ENCODE measurements at regions not wholly inside any gene's neighbourhood (a gene's known extent, or its start where the extent isn't known, plus 50 kb on each side); places are given as distances from the start of the nearest gene placed in this dataset.

DNA sequence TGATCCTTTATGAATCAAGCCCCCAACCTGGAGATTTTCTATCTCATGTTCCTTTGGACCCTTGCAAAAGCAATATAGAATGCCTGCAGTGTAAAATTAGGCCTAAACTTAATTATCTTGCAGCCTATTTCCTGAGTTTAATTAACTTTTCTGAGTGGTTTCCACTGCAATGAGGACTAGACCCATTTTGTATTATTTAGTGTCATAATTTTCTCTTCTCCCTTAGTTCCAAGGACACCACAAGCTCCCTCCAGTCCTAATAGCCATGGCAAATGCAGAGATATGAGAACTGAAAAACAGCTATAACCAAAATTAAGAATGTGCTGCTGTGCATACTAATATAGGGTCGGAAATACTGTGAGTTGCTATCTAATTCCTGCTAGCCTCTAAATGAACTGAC, 90.9 kb upstream of the GRAMD2B start:
- Histone ChIP-seq H3K4me3 (ENCODE audit: low read length) (no peak overlapping the region), H3K36me3 (ENCODE audit: control insufficient read depth, insufficient read depth, low read length) (no peaks in the 10 kb centered on the region), H3K9me3 (ENCODE audit: control insufficient read depth, insufficient read depth, low read length) (no peaks in the 10 kb centered on the region), H3K4me1 (ENCODE audit: control insufficient read depth, insufficient read depth, low read length) (no peaks in the 10 kb centered on the region), H3K27me3 (ENCODE audit: control insufficient read depth, insufficient read depth, low read length) (no peaks in the 10 kb centered on the region), H3K27ac (ENCODE audit: low read length) (no peak overlapping the region)
- Mint-ChIP-seq H3K27me3 (ENCODE audit: low read depth in 2 of 2) (peaks cover 5 to 37% of the 10 kb centered on the region in 2 donors), H3K9me3 (no peaks in the 10 kb centered on the region), H3K27ac (no peak overlapping the region), H3K4me1 (no peaks in the 10 kb centered on the region), H3K4me3 (no peak overlapping the region), H3K36me3 (no peaks in the 10 kb centered on the region)
- TF ChIP-seq, protein P1, sequence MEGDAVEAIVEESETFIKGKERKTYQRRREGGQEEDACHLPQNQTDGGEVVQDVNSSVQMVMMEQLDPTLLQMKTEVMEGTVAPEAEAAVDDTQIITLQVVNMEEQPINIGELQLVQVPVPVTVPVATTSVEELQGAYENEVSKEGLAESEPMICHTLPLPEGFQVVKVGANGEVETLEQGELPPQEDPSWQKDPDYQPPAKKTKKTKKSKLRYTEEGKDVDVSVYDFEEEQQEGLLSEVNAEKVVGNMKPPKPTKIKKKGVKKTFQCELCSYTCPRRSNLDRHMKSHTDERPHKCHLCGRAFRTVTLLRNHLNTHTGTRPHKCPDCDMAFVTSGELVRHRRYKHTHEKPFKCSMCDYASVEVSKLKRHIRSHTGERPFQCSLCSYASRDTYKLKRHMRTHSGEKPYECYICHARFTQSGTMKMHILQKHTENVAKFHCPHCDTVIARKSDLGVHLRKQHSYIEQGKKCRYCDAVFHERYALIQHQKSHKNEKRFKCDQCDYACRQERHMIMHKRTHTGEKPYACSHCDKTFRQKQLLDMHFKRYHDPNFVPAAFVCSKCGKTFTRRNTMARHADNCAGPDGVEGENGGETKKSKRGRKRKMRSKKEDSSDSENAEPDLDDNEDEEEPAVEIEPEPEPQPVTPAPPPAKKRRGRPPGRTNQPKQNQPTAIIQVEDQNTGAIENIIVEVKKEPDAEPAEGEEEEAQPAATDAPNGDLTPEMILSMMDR (IDR thresholded peaks at IDR 0.05) = no peak
- no peak for DNase-seq
- ATAC-seq = no peak
- WGBS (ENCODE audit: insufficient coverage) = 100% methylated on average over 1 of the region's 1 CpG
- intact Hi-C loops (cut with micrococcal nuclease) = no loop called here

DNA sequence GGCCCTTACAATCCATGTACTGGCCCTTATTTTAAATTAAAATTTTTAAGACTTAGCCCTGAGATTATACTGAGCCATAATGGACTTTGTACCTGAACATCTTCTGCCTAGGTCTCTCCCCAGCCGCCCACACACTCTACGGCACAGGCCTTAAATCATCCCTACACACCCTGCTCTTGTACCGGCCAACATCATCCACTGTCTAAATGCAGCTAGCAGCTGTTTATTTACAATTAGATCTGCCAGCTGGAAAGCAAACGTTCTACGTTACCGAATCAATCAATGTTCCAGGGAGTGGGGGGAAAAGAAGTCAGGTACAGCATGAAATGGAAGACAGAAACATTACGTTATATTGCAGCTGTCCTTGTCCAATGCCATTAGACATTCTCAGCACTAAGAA, 88.4 kb upstream of the GRAMD2B start:
- no peak overlapping the region for H3K27ac ChIP-seq (ENCODE audit: low read length)
- 87% methylated on average over 6 of the region's 7 CpGs for WGBS (ENCODE audit: insufficient coverage)
- DNase-seq = no peak
- H3K4me3 ChIP-seq (ENCODE audit: low read length) = no peak overlapping the region
- Mint-ChIP-seq H3K27me3 (ENCODE audit: low read depth in 2 of 2) (peaks cover 4 to 35% of the 10 kb centered on the region in 2 donors), H3K9me3 (no peaks in the 10 kb centered on the region), H3K4me1 (no peaks in the 10 kb centered on the region), H3K4me3 (no peak overlapping the region), H3K36me3 (no peaks in the 10 kb centered on the region), H3K27ac (no peak overlapping the region)
- H3K36me3 ChIP-seq (ENCODE audit: control insufficient read depth, insufficient read depth, low read length) = no peaks in the 10 kb centered on the region
- intact Hi-C loops (cut with micrococcal nuclease) = loop anchor here (5.0 kb wide), 1 partner anchor 268 kb away; the partner anchor contains the start of gene PHAX
- TF ChIP-seq, protein P1 (IDR thresholded peaks at IDR 0.05) = no peak
- ATAC-seq = no peak
- no peaks in the 10 kb centered on the region for H3K9me3 ChIP-seq (ENCODE audit: control insufficient read depth, insufficient read depth, low read length)
- H3K27me3 ChIP-seq (ENCODE audit: control insufficient read depth, insufficient read depth, low read length) = no peaks in the 10 kb centered on the region
- H3K4me1 ChIP-seq (ENCODE audit: control insufficient read depth, insufficient read depth, low read length) = no peaks in the 10 kb centered on the region

DNA sequence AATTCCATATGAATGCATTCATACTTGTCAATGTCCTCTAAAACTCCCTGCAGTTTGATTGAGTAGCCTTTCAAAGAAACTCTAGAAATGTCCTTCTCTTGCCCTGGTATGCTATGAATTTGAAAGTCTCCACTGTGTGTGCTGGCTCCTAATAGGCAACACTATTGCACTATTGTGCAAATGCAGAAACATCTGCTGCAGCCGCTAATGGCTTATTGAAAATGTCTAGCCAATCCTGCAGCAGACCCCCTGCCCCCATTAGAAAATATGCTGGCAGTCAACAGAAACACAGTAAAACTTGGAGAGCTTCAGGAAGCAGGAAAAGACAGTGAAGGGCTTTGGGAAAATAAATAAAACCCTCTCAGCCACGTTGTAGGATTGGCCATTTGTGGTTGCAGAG, 87.3 kb upstream of the GRAMD2B start:
- 64% methylated on average over 2 of the region's 2 CpGs for WGBS (ENCODE audit: insufficient coverage)
- Mint-ChIP-seq H3K4me1 (no peaks in the 10 kb centered on the region), H3K4me3 (no peak overlapping the region), H3K9me3 (no peaks in the 10 kb centered on the region), H3K27ac (no peak overlapping the region), H3K36me3 (no peaks in the 10 kb centered on the region), H3K27me3 (ENCODE audit: low read depth in 2 of 2) (peaks cover 3 to 25% of the 10 kb centered on the region in 2 donors)
- no peaks in the 10 kb centered on the region for H3K4me1 ChIP-seq (ENCODE audit: control insufficient read depth, insufficient read depth, low read length)
- H3K9me3 ChIP-seq (ENCODE audit: control insufficient read depth, insufficient read depth, low read length) = no peaks in the 10 kb centered on the region
- TF ChIP-seq, protein P1 (IDR thresholded peaks at IDR 0.05) = no peak
- no peak overlapping the region for H3K27ac ChIP-seq (ENCODE audit: low read length)
- DNase-seq = no peak
- intact Hi-C loops (cut with micrococcal nuclease) = loop anchor here (5.0 kb wide), 1 partner anchor 266 kb away; the partner anchor contains the start of gene PHAX
- H3K36me3 ChIP-seq (ENCODE audit: control insufficient read depth, insufficient read depth, low read length) = no peaks in the 10 kb centered on the region
- no peak overlapping the region for H3K4me3 ChIP-seq (ENCODE audit: low read length)
- ATAC-seq = no peak
- H3K27me3 ChIP-seq (ENCODE audit: control insufficient read depth, insufficient read depth, low read length) = no peaks in the 10 kb centered on the region

DNA sequence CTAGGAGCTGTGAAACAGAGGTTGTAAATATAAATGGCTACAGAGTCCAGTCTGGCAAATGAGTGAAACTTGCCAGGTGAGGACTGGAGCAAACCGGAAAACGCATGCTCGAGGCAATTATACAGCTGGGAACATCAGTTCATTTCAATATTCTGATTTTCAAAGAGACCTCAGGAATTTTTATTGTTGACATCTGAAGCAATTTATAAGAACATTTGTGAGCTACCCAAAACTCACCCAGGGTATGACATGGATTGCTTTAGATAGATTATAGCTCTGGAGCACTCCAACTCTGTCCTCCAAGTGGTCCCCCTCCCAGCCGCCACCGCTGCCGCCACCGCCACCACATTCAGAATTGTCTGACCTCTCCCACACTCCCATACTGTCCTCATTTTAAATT, 84.6 kb upstream of the GRAMD2B start:
- H3K9me3 ChIP-seq (ENCODE audit: control insufficient read depth, insufficient read depth, low read length) = no peaks in the 10 kb centered on the region
- H3K36me3 ChIP-seq (ENCODE audit: control insufficient read depth, insufficient read depth, low read length) = no peaks in the 10 kb centered on the region
- no peaks in the 10 kb centered on the region for H3K4me1 ChIP-seq (ENCODE audit: control insufficient read depth, insufficient read depth, low read length)
- intact Hi-C loops (cut with micrococcal nuclease) = loop anchor here (1.0 to 5.0 kb wide), 3 partner anchors 162 to 264 kb away; partner anchors contain the start of gene PHAX
- no peak overlapping the region for H3K27ac ChIP-seq (ENCODE audit: low read length)
- no peak overlapping the region for H3K4me3 ChIP-seq (ENCODE audit: low read length)
- H3K9me3 Mint-ChIP-seq = no peaks in the 10 kb centered on the region
- H3K27me3 Mint-ChIP-seq (ENCODE audit: low read depth in 2 of 2) = peaks cover 5 to 37% of the 10 kb centered on the region in 2 donors
- H3K36me3 Mint-ChIP-seq = no peaks in the 10 kb centered on the region
- TF ChIP-seq, protein P1 (IDR thresholded peaks at IDR 0.05) = no peak
- H3K27me3 ChIP-seq (ENCODE audit: control insufficient read depth, insufficient read depth, low read length) = no peaks in the 10 kb centered on the region
- DNase-seq (no peak), ATAC-seq (no peak)
- 92% methylated on average over 7 of the region's 7 CpGs for WGBS (ENCODE audit: insufficient coverage)
- no peak overlapping the region for H3K4me3 Mint-ChIP-seq
- no peaks in the 10 kb centered on the region for H3K4me1 Mint-ChIP-seq
- no peak overlapping the region for H3K27ac Mint-ChIP-seq

Data from natural killer cell (primary cell).